ENCODE measurements at regions not wholly inside any gene's neighbourhood (a gene's known extent, or its start where the extent isn't known, plus 50 kb on each side); places are given as distances from the start of the nearest gene placed in this dataset.

DNA sequence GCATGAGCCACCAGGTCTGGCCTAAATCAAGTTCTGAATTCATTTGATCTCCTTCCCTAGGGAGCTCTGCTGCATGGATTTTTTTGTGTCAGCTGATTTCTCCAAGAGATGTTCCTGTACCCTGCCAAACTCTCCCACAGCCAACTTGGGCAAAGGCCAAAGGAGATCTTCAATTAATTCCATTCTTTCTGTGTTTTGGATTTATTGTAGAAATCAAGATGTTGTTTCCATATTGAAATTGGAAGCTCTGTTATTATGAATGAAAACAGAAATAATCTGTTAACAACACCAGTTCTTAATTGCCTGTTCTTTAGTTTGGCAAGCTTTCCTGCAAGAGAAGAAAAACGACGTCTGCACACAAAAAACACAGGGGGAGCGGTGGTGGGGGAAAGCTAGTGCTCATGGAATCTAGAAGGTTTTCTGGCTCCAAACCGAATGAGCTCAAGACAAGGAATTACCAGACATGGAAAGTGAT, 86.5 kb upstream of the ABCC4 start:
- Histone ChIP-seq H2AFZ (ENCODE audit: low read length) (no peak overlapping the region), H4K20me1 (ENCODE audit: insufficient read depth, low read length) (no peaks in the 10 kb centered on the region), H3K9me2 (ENCODE audit: insufficient read depth, low read length) (no peaks in the 10 kb centered on the region), H3K4me2 (ENCODE audit: low read length) (no peak overlapping the region), H3K36me3 (ENCODE audit: insufficient read depth, low read length) (no peaks in the 10 kb centered on the region), H3K27ac (ENCODE audit: low read depth, low read length, poor library complexity, severe bottlenecking) (no peak overlapping the region), H3K4me3 (ENCODE audit: low read depth, low read length, poor library complexity, severe bottlenecking) (no peak overlapping the region), H3K9me3 (ENCODE audit: low read length) (no peaks in the 10 kb centered on the region), H3K4me1 (ENCODE audit: insufficient read depth, low read length, poor library complexity, severe bottlenecking) (peaks cover 4% of the 10 kb centered on the region), H3K79me2 (ENCODE audit: insufficient read depth, low read depth, low read length) (no peaks in the 10 kb centered on the region)
- TF ChIP-seq, protein P1, sequence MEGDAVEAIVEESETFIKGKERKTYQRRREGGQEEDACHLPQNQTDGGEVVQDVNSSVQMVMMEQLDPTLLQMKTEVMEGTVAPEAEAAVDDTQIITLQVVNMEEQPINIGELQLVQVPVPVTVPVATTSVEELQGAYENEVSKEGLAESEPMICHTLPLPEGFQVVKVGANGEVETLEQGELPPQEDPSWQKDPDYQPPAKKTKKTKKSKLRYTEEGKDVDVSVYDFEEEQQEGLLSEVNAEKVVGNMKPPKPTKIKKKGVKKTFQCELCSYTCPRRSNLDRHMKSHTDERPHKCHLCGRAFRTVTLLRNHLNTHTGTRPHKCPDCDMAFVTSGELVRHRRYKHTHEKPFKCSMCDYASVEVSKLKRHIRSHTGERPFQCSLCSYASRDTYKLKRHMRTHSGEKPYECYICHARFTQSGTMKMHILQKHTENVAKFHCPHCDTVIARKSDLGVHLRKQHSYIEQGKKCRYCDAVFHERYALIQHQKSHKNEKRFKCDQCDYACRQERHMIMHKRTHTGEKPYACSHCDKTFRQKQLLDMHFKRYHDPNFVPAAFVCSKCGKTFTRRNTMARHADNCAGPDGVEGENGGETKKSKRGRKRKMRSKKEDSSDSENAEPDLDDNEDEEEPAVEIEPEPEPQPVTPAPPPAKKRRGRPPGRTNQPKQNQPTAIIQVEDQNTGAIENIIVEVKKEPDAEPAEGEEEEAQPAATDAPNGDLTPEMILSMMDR (conservative IDR thresholded peaks at IDR 0.05; ENCODE audit: low read length) = no peak
- TF ChIP-seq EZH2phosphoT487 (IDR thresholded peaks at IDR 0.05; ENCODE audit: borderline replicate concordance, low read depth, low read length) = no peak
- CTCF ChIA-PET (ENCODE audit: unreplicated experiment) = no interaction called here
- intact Hi-C loops (cut with micrococcal nuclease; ENCODE audit: unreplicated experiment) = no loop called here
- no TSS peak for BruUV-seq (replicated peaks)
- no peak for DNase-seq (ENCODE audit: low spot score)
- POLR2A ChIA-PET = interaction anchor here (1.3 kb wide), 1 partner anchor 9 kb away, joined by 3 read pairs; no protein-coding TSS in a partner anchor

DNA sequence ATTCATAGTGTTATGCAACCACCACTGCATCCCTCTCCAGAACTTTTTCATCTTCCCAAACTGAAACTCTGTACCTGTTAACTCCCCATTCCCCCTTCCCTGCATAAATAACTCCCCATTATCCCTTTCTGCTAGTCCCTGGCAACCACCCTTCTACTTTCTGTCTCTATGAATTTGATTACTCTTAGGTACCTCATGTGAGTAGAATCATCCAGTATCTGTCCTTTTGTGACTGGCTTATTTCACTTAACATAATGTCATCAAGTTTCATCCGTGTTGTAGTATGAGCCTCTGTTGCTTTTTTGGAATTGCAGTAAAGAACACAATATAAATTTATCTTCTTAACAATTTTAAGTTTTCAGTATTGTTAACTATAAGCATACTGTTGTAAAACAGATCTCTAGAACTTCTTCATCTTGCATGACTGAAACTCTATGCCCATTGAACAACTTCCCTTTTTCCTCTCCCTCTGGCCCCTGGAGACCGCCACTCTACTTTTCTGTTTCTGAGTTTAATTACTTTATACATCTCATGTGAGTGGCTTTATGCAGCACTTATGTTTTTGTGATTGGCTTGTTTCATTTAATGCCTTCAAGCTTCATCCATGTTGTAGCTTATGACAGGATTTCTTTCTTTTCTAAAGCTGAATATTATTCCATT, 87.3 kb upstream of the ABCC4 start:
- H3K9me2 ChIP-seq (ENCODE audit: insufficient read depth, low read length) = no peaks in the 10 kb centered on the region
- POLR2A ChIA-PET = interaction anchor here (1.3 kb wide), 1 partner anchor 9 kb away, joined by 3 read pairs; no protein-coding TSS in a partner anchor
- H4K20me1 ChIP-seq (ENCODE audit: insufficient read depth, low read length) = no peaks in the 10 kb centered on the region
- H3K36me3 ChIP-seq (ENCODE audit: insufficient read depth, low read length) = no peaks in the 10 kb centered on the region
- no peaks in the 10 kb centered on the region for H3K79me2 ChIP-seq (ENCODE audit: insufficient read depth, low read depth, low read length)
- no peak overlapping the region for H3K27ac ChIP-seq (ENCODE audit: low read depth, low read length, poor library complexity, severe bottlenecking)
- H2AFZ ChIP-seq (ENCODE audit: low read length) = no peak overlapping the region
- peak; percentile 7 for DNase-seq (ENCODE audit: low spot score)
- intact Hi-C loops (cut with micrococcal nuclease; ENCODE audit: unreplicated experiment) = no loop called here
- CTCF ChIA-PET (ENCODE audit: unreplicated experiment) = no interaction called here
- no peak overlapping the region for H3K4me2 ChIP-seq (ENCODE audit: low read length)
- BruUV-seq (replicated peaks) = no TSS peak
- H3K4me1 ChIP-seq (ENCODE audit: insufficient read depth, low read length, poor library complexity, severe bottlenecking) = peaks cover 4% of the 10 kb centered on the region
- TF ChIP-seq EZH2phosphoT487 (IDR thresholded peaks at IDR 0.05; ENCODE audit: borderline replicate concordance, low read depth, low read length) = no peak
- TF ChIP-seq, protein P1 (conservative IDR thresholded peaks at IDR 0.05; ENCODE audit: low read length) = no peak
- H3K9me3 ChIP-seq (ENCODE audit: low read length) = no peaks in the 10 kb centered on the region
- no peak overlapping the region for H3K4me3 ChIP-seq (ENCODE audit: low read depth, low read length, poor library complexity, severe bottlenecking)

DNA sequence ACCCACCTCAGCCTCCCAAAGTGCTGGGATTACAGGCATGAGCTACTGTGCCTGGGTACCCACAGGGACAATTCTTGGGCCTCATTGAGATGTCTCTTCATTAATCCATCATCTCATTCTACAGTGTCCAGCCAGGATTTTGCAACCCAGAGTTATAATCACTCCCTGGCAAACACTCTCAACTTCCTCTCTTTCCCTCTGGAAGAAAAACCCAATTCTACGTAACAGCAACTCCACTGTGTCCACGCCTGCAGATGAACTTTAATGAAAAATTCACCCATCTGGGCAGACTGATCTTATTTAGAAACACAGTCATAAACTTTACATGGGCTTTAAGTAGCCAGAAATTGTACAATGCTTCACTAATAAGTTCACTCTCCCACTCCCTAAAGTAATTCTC, 90.1 kb upstream of the ABCC4 start:
- peaks cover 4% of the 10 kb centered on the region for H3K4me1 ChIP-seq (ENCODE audit: insufficient read depth, low read length, poor library complexity, severe bottlenecking)
- H3K4me2 ChIP-seq (ENCODE audit: low read length) = no peak overlapping the region
- intact Hi-C loops (cut with micrococcal nuclease; ENCODE audit: unreplicated experiment) = no loop called here
- no peak overlapping the region for H3K4me3 ChIP-seq (ENCODE audit: low read depth, low read length, poor library complexity, severe bottlenecking)
- H3K79me2 ChIP-seq (ENCODE audit: insufficient read depth, low read depth, low read length) = no peaks in the 10 kb centered on the region
- DNase-seq (ENCODE audit: low spot score) = no peak
- no peaks in the 10 kb centered on the region for H3K9me3 ChIP-seq (ENCODE audit: low read length)
- no peaks in the 10 kb centered on the region for H3K36me3 ChIP-seq (ENCODE audit: insufficient read depth, low read length)
- H2AFZ ChIP-seq (ENCODE audit: low read length) = no peak overlapping the region
- H3K9me2 ChIP-seq (ENCODE audit: insufficient read depth, low read length) = no peaks in the 10 kb centered on the region
- TF ChIP-seq, protein P1 (conservative IDR thresholded peaks at IDR 0.05; ENCODE audit: low read length) = no peak
- TF ChIP-seq EZH2phosphoT487 (IDR thresholded peaks at IDR 0.05; ENCODE audit: borderline replicate concordance, low read depth, low read length) = no peak
- no peak overlapping the region for H3K27ac ChIP-seq (ENCODE audit: low read depth, low read length, poor library complexity, severe bottlenecking)
- ChIA-PET POLR2A (no interaction called here), CTCF (ENCODE audit: unreplicated experiment) (no interaction called here)
- BruUV-seq (replicated peaks) = no TSS peak
- H4K20me1 ChIP-seq (ENCODE audit: insufficient read depth, low read length) = no peaks in the 10 kb centered on the region
